ACC112 (cell line): ENCODE measurements at regions not wholly inside any gene's neighbourhood (a gene's known extent, or its start where the extent isn't known, plus 50 kb on each side); places are given as distances from the start of the nearest gene placed in this dataset.

Experiments
- H2AFZ ChIP-seq: fragments of 200-600 bp; sonication (generic); one replicate; pipeline ENCODE4 v1.6.0; 2017; ENCODE audit warnings: antibody characterized with exemption, low read length; ENCODE audit not compliant: unreplicated experiment
- H3K27ac ChIP-seq: fragments of 200-600 bp; sonication (generic); 2 replicates; pipeline ENCODE4 v1.5.1; 2014; ENCODE audit warnings: low read depth, mild to moderate bottlenecking, antibody characterized with exemption, low read length, moderate library complexity
- H3K27me3 ChIP-seq: fragments of 200-600 bp; sonication (generic); 2 replicates; pipeline ENCODE4 v1.6.1; 2014; ENCODE audit warnings: mild to moderate bottlenecking, antibody characterized with exemption, low read length, moderate library complexity, mixed read lengths; ENCODE audit not compliant: insufficient read depth
- H3K36me3 ChIP-seq: fragments of 200-600 bp; sonication (generic); 2 replicates; pipeline ENCODE4 v1.6.1; 2016; ENCODE audit warnings: mild to moderate bottlenecking, antibody characterized with exemption, low read length, moderate library complexity, mixed read lengths; ENCODE audit not compliant: insufficient read depth
- H3K4me1 ChIP-seq: fragments of 200-600 bp; sonication (generic); one replicate; pipeline ENCODE4 v1.6.1; 2016; ENCODE audit warnings: low read length, mixed read lengths; ENCODE audit not compliant: insufficient read depth, unreplicated experiment, control insufficient read depth
- H3K4me3 ChIP-seq: fragments of 200-600 bp; sonication (generic); 2 replicates; pipeline ENCODE4 v1.5.1; 2014; ENCODE audit warnings: mild to moderate bottlenecking, low read depth, low read length
- H3K79me2 ChIP-seq: fragments of 200-600 bp; sonication (generic); one replicate; pipeline ENCODE4 v1.6.0; 2016; ENCODE audit warnings: low read length; ENCODE audit not compliant: control insufficient read depth, unreplicated experiment, insufficient read depth

- Histone ChIP-seq H2AFZ (no peak overlapping the region), H3K27ac (no peak overlapping the region), H3K36me3 (no peaks in the 10 kb centered on the region)
These were observed 105.1 kb downstream of the TRMT11 start for GRCh38 chr6:126091466-126091865.

GRCh38 chr6:126093108-126093507 is 106.8 kb downstream of the TRMT11 start:
- Histone ChIP-seq H3K27ac (no peak overlapping the region), H3K27me3 (no peaks in the 10 kb centered on the region), H3K79me2 (no peaks in the 10 kb centered on the region), H2AFZ (no peak overlapping the region), H3K36me3 (no peaks in the 10 kb centered on the region), H3K4me3 (no peak overlapping the region), H3K4me1 (no peaks in the 10 kb centered on the region)

More at GRCh38 chr6:126091466-126091865, 105.1 kb downstream of the TRMT11 start:
- no peaks in the 10 kb centered on the region for H3K79me2 ChIP-seq
- no peak overlapping the region for H3K4me3 ChIP-seq
- no peaks in the 10 kb centered on the region for H3K27me3 ChIP-seq
- no peaks in the 10 kb centered on the region for H3K4me1 ChIP-seq

GRCh38 chr6:126094411-126094810 is 108.1 kb downstream of the TRMT11 start:
- Histone ChIP-seq H3K27me3 (no peaks in the 10 kb centered on the region), H3K36me3 (no peaks in the 10 kb centered on the region), H3K4me1 (no peaks in the 10 kb centered on the region), H2AFZ (no peak overlapping the region), H3K27ac (no peak overlapping the region), H3K4me3 (no peak overlapping the region), H3K79me2 (no peaks in the 10 kb centered on the region)

- Histone ChIP-seq H3K27ac (no peak overlapping the region), H3K79me2 (no peaks in the 10 kb centered on the region), H3K27me3 (no peaks in the 10 kb centered on the region), H3K4me3 (no peak overlapping the region), H3K4me1 (no peaks in the 10 kb centered on the region), H3K36me3 (no peaks in the 10 kb centered on the region), H2AFZ (no peak overlapping the region)
These were observed 114.0 kb downstream of the TRMT11 start for GRCh38 chr6:126100386-126100785.

- no peaks in the 10 kb centered on the region for H3K4me1 ChIP-seq
- no peaks in the 10 kb centered on the region for H3K36me3 ChIP-seq
- no peaks in the 10 kb centered on the region for H3K27me3 ChIP-seq
- H3K79me2 ChIP-seq = no peaks in the 10 kb centered on the region
- H2AFZ ChIP-seq = no peak overlapping the region
- no peak overlapping the region for H3K4me3 ChIP-seq
- H3K27ac ChIP-seq = no peak overlapping the region
These were observed 116.0 kb downstream of the TRMT11 start for GRCh38 chr6:126102358-126102757.

- no peak overlapping the region for H3K4me3 ChIP-seq
- no peak overlapping the region for H3K27ac ChIP-seq
- H3K4me1 ChIP-seq = peaks cover 3% of the 10 kb centered on the region
- H3K79me2 ChIP-seq = no peaks in the 10 kb centered on the region
- no peaks in the 10 kb centered on the region for H3K36me3 ChIP-seq
- H3K27me3 ChIP-seq = no peaks in the 10 kb centered on the region
- H2AFZ ChIP-seq = no peak overlapping the region
These were observed 117.7 kb downstream of the TRMT11 start for GRCh38 chr6:126103993-126104392.

GRCh38 chr6:126107475-126108166 is 121.3 kb downstream of the TRMT11 start:
- Histone ChIP-seq H3K36me3 (no peaks in the 10 kb centered on the region), H3K27me3 (no peaks in the 10 kb centered on the region), H2AFZ (no peak overlapping the region), H3K4me1 (peaks cover 3% of the 10 kb centered on the region), H3K4me3 (no peak overlapping the region), H3K79me2 (no peaks in the 10 kb centered on the region), H3K27ac (no peak overlapping the region)

GRCh38 chr6:126110512-126111270 is 124.4 kb downstream of the TRMT11 start:
- no peaks in the 10 kb centered on the region for H3K79me2 ChIP-seq
- H2AFZ ChIP-seq = no peak overlapping the region
- H3K4me1 ChIP-seq = peaks cover 3% of the 10 kb centered on the region
- no peaks in the 10 kb centered on the region for H3K36me3 ChIP-seq
- no peaks in the 10 kb centered on the region for H3K27me3 ChIP-seq
- no peak overlapping the region for H3K27ac ChIP-seq
- H3K4me3 ChIP-seq = no peak overlapping the region

GRCh38 chr6:126111327-126111726 is 125.0 kb downstream of the TRMT11 start:
- Histone ChIP-seq H3K27me3 (no peaks in the 10 kb centered on the region), H3K4me3 (no peak overlapping the region), H3K36me3 (no peaks in the 10 kb centered on the region), H2AFZ (no peak overlapping the region), H3K4me1 (peaks cover 3% of the 10 kb centered on the region), H3K27ac (no peak overlapping the region), H3K79me2 (no peaks in the 10 kb centered on the region)

GRCh38 chr6:126112171-126112632 is 125.9 kb downstream of the TRMT11 start:
- Histone ChIP-seq H2AFZ (no peak overlapping the region), H3K27me3 (no peaks in the 10 kb centered on the region), H3K27ac (no peak overlapping the region), H3K79me2 (no peaks in the 10 kb centered on the region), H3K4me1 (peaks cover 3% of the 10 kb centered on the region), H3K4me3 (no peak overlapping the region), H3K36me3 (no peaks in the 10 kb centered on the region)

- H2AFZ ChIP-seq = no peak overlapping the region
- H3K36me3 ChIP-seq = no peaks in the 10 kb centered on the region
- no peak overlapping the region for H3K27ac ChIP-seq
- H3K4me1 ChIP-seq = peaks cover 7% of the 10 kb centered on the region
- H3K4me3 ChIP-seq = no peak overlapping the region
- no peaks in the 10 kb centered on the region for H3K79me2 ChIP-seq
- H3K27me3 ChIP-seq = no peaks in the 10 kb centered on the region
These were observed 126.9 kb downstream of the TRMT11 start for GRCh38 chr6:126113261-126113660.
